Mammary epithelial cell (primary cell): ENCODE measurements at regions not wholly inside any gene's neighbourhood (a gene's known extent, or its start where the extent isn't known, plus 50 kb on each side); places are given as distances from the start of the nearest gene placed in this dataset.

Experiments
- EZH2 ChIP-seq: IDR thresholded peaks from 2 replicates; pipeline ENCODE4 v1.6.1; 2012; ENCODE audit warnings: low read length, inconsistent platforms, borderline replicate concordance
- TF ChIP-seq, protein P1 (sequence below), 2 donors: IDR thresholded peaks in 1 of 2; conservative IDR thresholded peaks in 1 of 2; 2 replicates each; pipeline ENCODE4 v1.5.1; 2011 to 2012; ENCODE audit warnings: inconsistent platforms in 2 of 2, low read length in 2 of 2, mild to moderate bottlenecking in 2 of 2, control low read depth in 1 of 2, low read depth in 1 of 2; ENCODE audit not compliant: insufficient read depth in 1 of 2; ENCODE audit errors: extremely low read depth in 1 of 2

DNA sequence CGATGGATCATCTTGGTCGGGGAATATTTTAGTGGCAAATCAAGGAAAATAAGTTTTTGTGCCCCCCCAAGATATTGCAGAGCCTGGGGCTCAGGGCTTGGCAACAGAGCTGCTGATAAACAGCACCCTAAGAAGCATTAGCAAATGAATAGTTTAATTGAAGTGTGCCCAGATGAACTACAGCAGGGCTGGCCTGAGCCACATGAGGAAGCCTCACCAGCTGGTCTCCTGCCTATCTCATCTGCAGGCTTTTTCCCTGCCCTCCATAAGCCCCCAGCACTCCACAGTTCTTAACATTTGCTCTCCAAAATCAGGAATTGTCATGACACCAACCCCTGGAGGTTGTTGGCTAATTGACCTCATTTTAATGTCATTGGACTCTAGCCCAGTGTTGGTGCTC is 480.2 kb downstream of the HS3ST3B1 start:
- TF ChIP-seq, protein P1, sequence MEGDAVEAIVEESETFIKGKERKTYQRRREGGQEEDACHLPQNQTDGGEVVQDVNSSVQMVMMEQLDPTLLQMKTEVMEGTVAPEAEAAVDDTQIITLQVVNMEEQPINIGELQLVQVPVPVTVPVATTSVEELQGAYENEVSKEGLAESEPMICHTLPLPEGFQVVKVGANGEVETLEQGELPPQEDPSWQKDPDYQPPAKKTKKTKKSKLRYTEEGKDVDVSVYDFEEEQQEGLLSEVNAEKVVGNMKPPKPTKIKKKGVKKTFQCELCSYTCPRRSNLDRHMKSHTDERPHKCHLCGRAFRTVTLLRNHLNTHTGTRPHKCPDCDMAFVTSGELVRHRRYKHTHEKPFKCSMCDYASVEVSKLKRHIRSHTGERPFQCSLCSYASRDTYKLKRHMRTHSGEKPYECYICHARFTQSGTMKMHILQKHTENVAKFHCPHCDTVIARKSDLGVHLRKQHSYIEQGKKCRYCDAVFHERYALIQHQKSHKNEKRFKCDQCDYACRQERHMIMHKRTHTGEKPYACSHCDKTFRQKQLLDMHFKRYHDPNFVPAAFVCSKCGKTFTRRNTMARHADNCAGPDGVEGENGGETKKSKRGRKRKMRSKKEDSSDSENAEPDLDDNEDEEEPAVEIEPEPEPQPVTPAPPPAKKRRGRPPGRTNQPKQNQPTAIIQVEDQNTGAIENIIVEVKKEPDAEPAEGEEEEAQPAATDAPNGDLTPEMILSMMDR (conservative IDR thresholded peaks at IDR 0.05 in 1 of 2, IDR thresholded peaks at IDR 0.05 in 1 of 2; ENCODE audit: extremely low read depth in 1 of 2, insufficient read depth in 1 of 2, low read depth in 1 of 2, low read length in 2 of 2), result no peak
- TF ChIP-seq EZH2, result no peak
